KMS-11 (cell line): ENCODE measurements at regions not wholly inside any gene's neighbourhood (a gene's known extent, or its start where the extent isn't known, plus 50 kb on each side); places are given as distances from the start of the nearest gene placed in this dataset.

ENCODE experiments used
- H2AFZ ChIP-seq: fragments of 200-600 bp; sonication (generic); 2 replicates; pipeline ENCODE4 v1.6.1; 2016; ENCODE audit warnings: antibody characterized with exemption, mixed run types, low read depth
- H3K27ac ChIP-seq: fragments of 200-600 bp; sonication (generic); 2 replicates; pipeline ENCODE4 v1.6.1; 2016; ENCODE audit warnings: mild to moderate bottlenecking, mixed run types
- H3K27me3 ChIP-seq: fragments of 200-600 bp; sonication (generic); 2 replicates; pipeline ENCODE4 v1.6.1; 2017; ENCODE audit warnings: mild to moderate bottlenecking, low read depth, mixed run types, moderate library complexity; ENCODE audit not compliant: insufficient read depth
- H3K36me3 ChIP-seq: fragments of 200-600 bp; sonication (generic); 2 replicates; pipeline ENCODE4 v1.6.1; 2017; ENCODE audit warnings: mild to moderate bottlenecking, mixed run types; ENCODE audit not compliant: insufficient read depth
- H3K4me1 ChIP-seq: fragments of 200-600 bp; sonication (generic); 2 replicates; pipeline ENCODE4 v1.6.1; 2016; ENCODE audit warnings: mild to moderate bottlenecking, low read depth, mixed run types; ENCODE audit not compliant: poor library complexity, severe bottlenecking
- H3K4me2 ChIP-seq: fragments of 200-600 bp; sonication (generic); 2 replicates; pipeline ENCODE4 v1.7.0; 2016; ENCODE audit warnings: mild to moderate bottlenecking, mixed run types
- H3K4me3 ChIP-seq: fragments of 200-600 bp; sonication (generic); IDR thresholded peaks from 2 replicates; pipeline ENCODE4 v1.6.1; 2017; ENCODE audit warnings: low read depth, low read length, mixed read lengths; ENCODE audit not compliant: insufficient read depth
- H3K79me2 ChIP-seq: fragments of 200-600 bp; sonication (generic); 2 replicates; pipeline ENCODE4 v1.6.1; 2016; ENCODE audit warnings: low read depth, mixed run types; ENCODE audit not compliant: insufficient read depth
- H3K9ac ChIP-seq: fragments of 200-600 bp; sonication (generic); 2 replicates; pipeline ENCODE4 v1.6.1; 2016; ENCODE audit warnings: mild to moderate bottlenecking, mixed run types
- H4K20me1 ChIP-seq: fragments of 200-600 bp; sonication (generic); 2 replicates; pipeline ENCODE4 v1.6.1; 2016; ENCODE audit warnings: mild to moderate bottlenecking, mixed run types; ENCODE audit not compliant: insufficient read depth
- TF ChIP-seq, protein P1 (sequence below): fragments of 200-600 bp; sonication (generic); conservative IDR thresholded peaks from 2 replicates; pipeline ENCODE4 v1.6.1; 2017; ENCODE audit warnings: low read depth, mild to moderate bottlenecking, antibody characterized with exemption, low read length, moderate library complexity, mixed read lengths

- Histone ChIP-seq H4K20me1 (no peaks in the 10 kb centered on the region), H3K4me1 (no peaks in the 10 kb centered on the region), H3K36me3 (no peaks in the 10 kb centered on the region), H3K9ac (no peak overlapping the region), H3K4me2 (no peak overlapping the region), H3K4me3 (no peak overlapping the region), H2AFZ (no peak overlapping the region), H3K79me2 (no peaks in the 10 kb centered on the region), H3K27ac (no peak overlapping the region), H3K27me3 (no peaks in the 10 kb centered on the region)
- TF ChIP-seq, protein P1, sequence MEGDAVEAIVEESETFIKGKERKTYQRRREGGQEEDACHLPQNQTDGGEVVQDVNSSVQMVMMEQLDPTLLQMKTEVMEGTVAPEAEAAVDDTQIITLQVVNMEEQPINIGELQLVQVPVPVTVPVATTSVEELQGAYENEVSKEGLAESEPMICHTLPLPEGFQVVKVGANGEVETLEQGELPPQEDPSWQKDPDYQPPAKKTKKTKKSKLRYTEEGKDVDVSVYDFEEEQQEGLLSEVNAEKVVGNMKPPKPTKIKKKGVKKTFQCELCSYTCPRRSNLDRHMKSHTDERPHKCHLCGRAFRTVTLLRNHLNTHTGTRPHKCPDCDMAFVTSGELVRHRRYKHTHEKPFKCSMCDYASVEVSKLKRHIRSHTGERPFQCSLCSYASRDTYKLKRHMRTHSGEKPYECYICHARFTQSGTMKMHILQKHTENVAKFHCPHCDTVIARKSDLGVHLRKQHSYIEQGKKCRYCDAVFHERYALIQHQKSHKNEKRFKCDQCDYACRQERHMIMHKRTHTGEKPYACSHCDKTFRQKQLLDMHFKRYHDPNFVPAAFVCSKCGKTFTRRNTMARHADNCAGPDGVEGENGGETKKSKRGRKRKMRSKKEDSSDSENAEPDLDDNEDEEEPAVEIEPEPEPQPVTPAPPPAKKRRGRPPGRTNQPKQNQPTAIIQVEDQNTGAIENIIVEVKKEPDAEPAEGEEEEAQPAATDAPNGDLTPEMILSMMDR: no peak
Observed at GRCh38 chr9:86519066-86519615, 164.9 kb upstream of the TUT7 start.

DNA sequence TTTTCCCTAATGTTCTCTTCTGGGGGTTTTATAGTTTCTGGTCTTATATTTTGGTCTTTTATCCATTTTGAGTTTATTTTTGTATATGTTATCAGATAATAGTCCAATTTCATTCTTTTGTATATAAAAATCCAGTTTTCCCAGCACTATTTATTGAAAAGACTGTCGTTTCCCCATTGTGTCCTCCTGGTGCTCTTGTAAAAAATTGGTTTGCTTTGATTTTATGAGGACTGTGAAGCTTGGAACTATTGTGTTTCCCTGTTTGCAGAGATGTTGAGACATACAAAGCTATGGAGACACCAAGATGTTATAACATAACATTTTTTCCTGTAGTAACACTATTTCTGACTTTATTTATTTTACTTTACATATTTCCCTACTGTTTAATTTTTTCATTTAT lies 163.3 kb upstream of the TUT7 start:
- H3K4me2 ChIP-seq: no peak overlapping the region
- H3K4me3 ChIP-seq: no peak overlapping the region
- no peak overlapping the region for H3K9ac ChIP-seq
- no peaks in the 10 kb centered on the region for H4K20me1 ChIP-seq
- no peaks in the 10 kb centered on the region for H3K4me1 ChIP-seq
- TF ChIP-seq, protein P1: no peak
- no peaks in the 10 kb centered on the region for H3K36me3 ChIP-seq
- no peak overlapping the region for H3K27ac ChIP-seq
- H3K79me2 ChIP-seq: no peaks in the 10 kb centered on the region
- no peak overlapping the region for H2AFZ ChIP-seq
- H3K27me3 ChIP-seq: no peaks in the 10 kb centered on the region

- no peak overlapping the region for H2AFZ ChIP-seq
- H3K4me3 ChIP-seq: no peak overlapping the region
- H3K79me2 ChIP-seq: no peaks in the 10 kb centered on the region
- TF ChIP-seq, protein P1: no peak
- no peaks in the 10 kb centered on the region for H3K27me3 ChIP-seq
- no peak overlapping the region for H3K27ac ChIP-seq
- H3K4me2 ChIP-seq: no peak overlapping the region
- no peaks in the 10 kb centered on the region for H3K4me1 ChIP-seq
- H3K9ac ChIP-seq: no peak overlapping the region
- no peaks in the 10 kb centered on the region for H3K36me3 ChIP-seq
- no peaks in the 10 kb centered on the region for H4K20me1 ChIP-seq
Observed at GRCh38 chr9:86516564-86516963, 162.4 kb upstream of the TUT7 start.

DNA sequence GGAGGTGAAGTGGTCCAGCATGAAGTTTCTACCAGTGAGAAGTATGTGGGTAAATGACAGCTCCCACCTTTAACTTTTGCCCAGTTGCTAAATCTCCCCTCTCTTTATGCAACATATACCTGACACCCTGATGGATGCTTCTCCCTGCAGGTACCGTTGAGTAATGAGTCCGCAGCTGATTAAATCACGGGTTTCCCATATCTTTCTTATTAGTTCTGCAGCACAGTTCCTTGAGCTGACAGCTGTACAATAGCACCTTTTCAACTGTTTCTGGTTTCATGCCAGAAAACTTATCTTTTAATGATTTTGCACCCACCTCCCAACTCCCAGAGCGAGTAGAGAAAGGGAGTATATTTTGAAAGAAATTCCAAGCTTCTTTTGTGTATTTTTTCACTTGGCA lies 161.0 kb upstream of the TUT7 start:
- no peaks in the 10 kb centered on the region for H3K79me2 ChIP-seq
- no peak overlapping the region for H3K9ac ChIP-seq
- H4K20me1 ChIP-seq: no peaks in the 10 kb centered on the region
- no peak overlapping the region for H2AFZ ChIP-seq
- TF ChIP-seq, protein P1: no peak
- H3K36me3 ChIP-seq: no peaks in the 10 kb centered on the region
- no peaks in the 10 kb centered on the region for H3K4me1 ChIP-seq
- H3K4me2 ChIP-seq: no peak overlapping the region
- no peak overlapping the region for H3K27ac ChIP-seq
- no peak overlapping the region for H3K4me3 ChIP-seq
- H3K27me3 ChIP-seq: no peaks in the 10 kb centered on the region
